ENCODE measurements at regions not wholly inside any gene's neighbourhood (a gene's known extent, or its start where the extent isn't known, plus 50 kb on each side); places are given as distances from the start of the nearest gene placed in this dataset.

DNA sequence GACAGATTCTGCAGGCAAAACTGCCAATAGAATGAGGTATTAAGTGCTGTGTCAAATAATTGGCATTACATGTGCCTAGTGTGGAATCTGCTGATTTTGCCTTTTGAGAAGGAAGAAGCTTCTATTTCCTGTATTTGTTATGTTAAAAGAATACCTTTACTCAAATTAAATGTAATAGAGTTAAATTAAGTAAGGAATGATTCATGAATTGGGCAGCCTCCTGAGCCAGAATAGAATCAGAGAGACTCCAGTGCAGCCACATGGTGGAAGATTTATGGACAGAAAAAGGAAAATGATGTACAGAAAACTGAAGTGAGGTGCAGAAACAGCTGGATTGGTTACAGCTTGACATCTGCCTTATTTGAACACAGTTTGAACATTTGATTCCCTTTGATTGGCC is 464.4 kb upstream of the SEMA6A start:
- Histone ChIP-seq H3K4me1 (no peaks in the 10 kb centered on the region), H3K27ac (no peak overlapping the region), H3K4me2 (no peak overlapping the region), H3K4me3 (no peak overlapping the region), H3K9me3 (no peaks in the 10 kb centered on the region)
- no peak for DNase-seq (ENCODE audit: low read depth in 1 of 2, low spot score in 1 of 2)
- ChIA-PET POLR2A (no interaction called here), CTCF (no interaction called here)
- TF ChIP-seq KDM1A (IDR thresholded peaks at IDR 0.05; ENCODE audit: low read depth) (no peak), RNF2 (IDR thresholded peaks at IDR 0.05; ENCODE audit: borderline replicate concordance, low read depth) (no peak), POLR2A (IDR thresholded peaks at IDR 0.05; ENCODE audit: low read length) (no peak), RCOR1 (IDR thresholded peaks at IDR 0.05; ENCODE audit: low read depth, low read length) (no peak), TP53 (CRISPR knock-in tag; IDR thresholded peaks at IDR 0.05) (no peak), BHLHE40 (IDR thresholded peaks at IDR 0.05; ENCODE audit: low read depth, low read length) (no peak), EHF (CRISPR knock-in tag; IDR thresholded peaks at IDR 0.05) (no peak), NPAS2 (CRISPR knock-in tag; IDR thresholded peaks at IDR 0.05; ENCODE audit: borderline replicate concordance) (no peak), SREBF2 (IDR thresholded peaks at IDR 0.05) (no peak), SMC3 (IDR thresholded peaks at IDR 0.05) (no peak), MYC (IDR thresholded peaks at IDR 0.05; ENCODE audit: borderline replicate concordance, low read length) (no peak)
- no peak for FAIRE-seq
- ATAC-seq: no peak

GRCh38 chr5:117027384-117027783 is 452.8 kb upstream of the SEMA6A start:
- no peak overlapping the region for H3K4me2 ChIP-seq
- DNase-seq (ENCODE audit: low read depth in 1 of 2, low spot score in 1 of 2): no peak
- ChIA-PET CTCF (interaction anchor here (0.6 to 1.0 kb wide), 3 partner anchors 54 to 558 kb away, joined by 3 to 4 read pairs (median 4); no protein-coding TSS in a partner anchor), POLR2A (no interaction called here)
- 33% methylated on average over 2 of the region's 2 CpGs for WGBS (ENCODE audit: missing lambda C conversion rate)
- H3K27ac ChIP-seq: no peak overlapping the region
- no peak overlapping the region for H3K4me3 ChIP-seq
- ATAC-seq: no peak
- no peaks in the 10 kb centered on the region for H3K9me3 ChIP-seq
- TF ChIP-seq TFCP2L1 (CRISPR knock-in tag; IDR thresholded peaks at IDR 0.05): no peak
- no peak for TF ChIP-seq GATA3 (IDR thresholded peaks at IDR 0.05; ENCODE audit: borderline replicate concordance)
- TF ChIP-seq MAFK (IDR thresholded peaks at IDR 0.05; ENCODE audit: partially characterized antibody): peak; percentile 72
- TF ChIP-seq MYC (IDR thresholded peaks at IDR 0.05; ENCODE audit: borderline replicate concordance, low read length): no peak
- no peak for TF ChIP-seq ZFP36 (IDR thresholded peaks at IDR 0.05; ENCODE audit: borderline replicate concordance, partially characterized antibody)
- TF ChIP-seq, protein P1, sequence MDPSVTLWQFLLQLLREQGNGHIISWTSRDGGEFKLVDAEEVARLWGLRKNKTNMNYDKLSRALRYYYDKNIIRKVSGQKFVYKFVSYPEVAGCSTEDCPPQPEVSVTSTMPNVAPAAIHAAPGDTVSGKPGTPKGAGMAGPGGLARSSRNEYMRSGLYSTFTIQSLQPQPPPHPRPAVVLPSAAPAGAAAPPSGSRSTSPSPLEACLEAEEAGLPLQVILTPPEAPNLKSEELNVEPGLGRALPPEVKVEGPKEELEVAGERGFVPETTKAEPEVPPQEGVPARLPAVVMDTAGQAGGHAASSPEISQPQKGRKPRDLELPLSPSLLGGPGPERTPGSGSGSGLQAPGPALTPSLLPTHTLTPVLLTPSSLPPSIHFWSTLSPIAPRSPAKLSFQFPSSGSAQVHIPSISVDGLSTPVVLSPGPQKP (IDR thresholded peaks at IDR 0.05; ENCODE audit: low read depth, low read length): no peak
- FAIRE-seq: no peak
- H3K4me1 ChIP-seq: no peaks in the 10 kb centered on the region

GRCh38 chr5:117020999-117021398 is 446.4 kb upstream of the SEMA6A start:
- no peak overlapping the region for H3K4me2 ChIP-seq
- ChIA-PET POLR2A (no interaction called here), CTCF (no interaction called here)
- TF ChIP-seq CHD2 (IDR thresholded peaks at IDR 0.05; ENCODE audit: low read length, partially characterized antibody) (no peak), JUN (IDR thresholded peaks at IDR 0.05) (no peak), RAD21 (conservative IDR thresholded peaks at IDR 0.05 in 1 of 2, IDR thresholded peaks at IDR 0.05 in 1 of 2) (no peak), MAFK (IDR thresholded peaks at IDR 0.05; ENCODE audit: partially characterized antibody) (no peak), PBX3 (IDR thresholded peaks at IDR 0.05) (no peak), FOXS1 (CRISPR knock-in tag; IDR thresholded peaks at IDR 0.05) (no peak), EHMT2 (IDR thresholded peaks at IDR 0.05; ENCODE audit: low read depth) (no peak), CEBPB (IDR thresholded peaks at IDR 0.05) (no peak), RARB (CRISPR knock-in tag; IDR thresholded peaks at IDR 0.05) (no peak), HOXA7 (CRISPR knock-in tag; IDR thresholded peaks at IDR 0.05) (no peak), HDAC2 (IDR thresholded peaks at IDR 0.05) (no peak), KDM1A (IDR thresholded peaks at IDR 0.05; ENCODE audit: low read depth) (no peak), GATA3 (IDR thresholded peaks at IDR 0.05; ENCODE audit: borderline replicate concordance) (no peak), TP53 (CRISPR knock-in tag; IDR thresholded peaks at IDR 0.05) (no peak), ATOH8 (CRISPR knock-in tag; IDR thresholded peaks at IDR 0.05; ENCODE audit: low read depth) (no peak), SREBF2 (IDR thresholded peaks at IDR 0.05) (no peak)
- TF ChIP-seq, protein P1 (IDR thresholded peaks at IDR 0.05; ENCODE audit: low read depth, low read length): no peak
- TF ChIP-seq, protein P2, sequence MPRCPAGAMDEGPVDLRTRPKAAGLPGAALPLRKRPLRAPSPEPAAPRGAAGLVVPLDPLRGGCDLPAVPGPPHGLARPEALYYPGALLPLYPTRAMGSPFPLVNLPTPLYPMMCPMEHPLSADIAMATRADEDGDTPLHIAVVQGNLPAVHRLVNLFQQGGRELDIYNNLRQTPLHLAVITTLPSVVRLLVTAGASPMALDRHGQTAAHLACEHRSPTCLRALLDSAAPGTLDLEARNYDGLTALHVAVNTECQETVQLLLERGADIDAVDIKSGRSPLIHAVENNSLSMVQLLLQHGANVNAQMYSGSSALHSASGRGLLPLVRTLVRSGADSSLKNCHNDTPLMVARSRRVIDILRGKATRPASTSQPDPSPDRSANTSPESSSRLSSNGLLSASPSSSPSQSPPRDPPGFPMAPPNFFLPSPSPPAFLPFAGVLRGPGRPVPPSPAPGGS (IDR thresholded peaks at IDR 0.05): no peak

More at GRCh38 chr5:117020999-117021398, 446.4 kb upstream of the SEMA6A start:
- H3K4me1 ChIP-seq: no peaks in the 10 kb centered on the region
- WGBS (ENCODE audit: missing lambda C conversion rate): under 1% methylated on average over 2 of the region's 2 CpGs
- DNase-seq (ENCODE audit: low read depth in 1 of 2, low spot score in 1 of 2) (no peak), ATAC-seq (no peak), FAIRE-seq (peak; percentile 18)
- H3K4me3 ChIP-seq: no peak overlapping the region
- H3K9me3 ChIP-seq: no peaks in the 10 kb centered on the region
- no peak overlapping the region for H3K27ac ChIP-seq
